Activated B cell treated with CpG ODN at 0.5 μM for 24 hours (primary cell): ENCODE measurements at regions not wholly inside any gene's neighbourhood (a gene's known extent, or its start where the extent isn't known, plus 50 kb on each side); places are given as distances from the start of the nearest gene placed in this dataset.

ENCODE experiments used
- ATAC-seq: fragments of 200-7000 bp; cut with Tn5 transposase; one replicate; pipeline ENCODE4 v1.10.0; 2021; ENCODE audit warnings: low read depth, mild to moderate bottlenecking, moderate library complexity
- CTCF ChIA-PET: fragments of 350-600 bp; sonication (Branson Sonifier 250); formaldehyde crosslinking; loops from one replicate; lab custom pipeline; 2021; ENCODE audit warnings: antibody characterized with exemption; lab: Charles Lee
- POLR2A ChIA-PET: fragments of 350-600 bp; sonication (Branson Sonifier 250); formaldehyde crosslinking; loops from one replicate; lab custom pipeline; 2021; ENCODE audit warnings: antibody characterized with exemption; lab: Charles Lee
- DNase-seq: peaks from one replicate; pipeline ENCODE4 v3.0.0; 2022
- H3K27ac Mint-ChIP-seq: one replicate; pipeline ENCODE4 v1.8.0; 2020; ENCODE audit warnings: mixed read lengths
- H3K27me3 Mint-ChIP-seq: one replicate; pipeline ENCODE4 v1.8.0; 2021; ENCODE audit warnings: mixed read lengths
- H3K36me3 Mint-ChIP-seq: one replicate; pipeline ENCODE4 v1.8.0; 2021; ENCODE audit warnings: low read depth, mixed read lengths
- H3K4me1 Mint-ChIP-seq: one replicate; pipeline ENCODE4 v1.8.0; 2021; ENCODE audit warnings: mixed read lengths
- H3K4me3 Mint-ChIP-seq: one replicate; pipeline ENCODE4 v1.8.0; 2020; ENCODE audit warnings: mild to moderate bottlenecking, mixed read lengths
- H3K9me3 Mint-ChIP-seq: one replicate; pipeline ENCODE4 v1.8.0; 2020; ENCODE audit warnings: mixed read lengths
- CTCF ChIP-seq: fragments of 200-600 bp; IDR thresholded peaks from one replicate; pipeline ENCODE4 v1.8.0; 2022; ENCODE audit warnings: antibody characterized with exemption, mild to moderate bottlenecking
- intact Hi-C: fragments of 100-400 bp; cut with micrococcal nuclease; formaldehyde crosslinking; loops from one replicate; pipeline ENCODE4 v1.15.1; 2024

- Mint-ChIP-seq H3K27me3 (peaks cover 19% of the 10 kb centered on the region), H3K4me1 (no peaks in the 10 kb centered on the region), H3K36me3 (no peaks in the 10 kb centered on the region), H3K4me3 (no peak overlapping the region), H3K27ac (no peak overlapping the region), H3K9me3 (peaks cover 2% of the 10 kb centered on the region)
- DNase-seq (no peak), ATAC-seq (no peak)
- POLR2A ChIA-PET = no interaction called here
- CTCF ChIA-PET = no interaction called here
- intact Hi-C loops = no loop called here
- no peak for TF ChIP-seq CTCF
Measured at GRCh38 chr6:105628156-105628860, 225.4 kb upstream of the PREP start.

DNA sequence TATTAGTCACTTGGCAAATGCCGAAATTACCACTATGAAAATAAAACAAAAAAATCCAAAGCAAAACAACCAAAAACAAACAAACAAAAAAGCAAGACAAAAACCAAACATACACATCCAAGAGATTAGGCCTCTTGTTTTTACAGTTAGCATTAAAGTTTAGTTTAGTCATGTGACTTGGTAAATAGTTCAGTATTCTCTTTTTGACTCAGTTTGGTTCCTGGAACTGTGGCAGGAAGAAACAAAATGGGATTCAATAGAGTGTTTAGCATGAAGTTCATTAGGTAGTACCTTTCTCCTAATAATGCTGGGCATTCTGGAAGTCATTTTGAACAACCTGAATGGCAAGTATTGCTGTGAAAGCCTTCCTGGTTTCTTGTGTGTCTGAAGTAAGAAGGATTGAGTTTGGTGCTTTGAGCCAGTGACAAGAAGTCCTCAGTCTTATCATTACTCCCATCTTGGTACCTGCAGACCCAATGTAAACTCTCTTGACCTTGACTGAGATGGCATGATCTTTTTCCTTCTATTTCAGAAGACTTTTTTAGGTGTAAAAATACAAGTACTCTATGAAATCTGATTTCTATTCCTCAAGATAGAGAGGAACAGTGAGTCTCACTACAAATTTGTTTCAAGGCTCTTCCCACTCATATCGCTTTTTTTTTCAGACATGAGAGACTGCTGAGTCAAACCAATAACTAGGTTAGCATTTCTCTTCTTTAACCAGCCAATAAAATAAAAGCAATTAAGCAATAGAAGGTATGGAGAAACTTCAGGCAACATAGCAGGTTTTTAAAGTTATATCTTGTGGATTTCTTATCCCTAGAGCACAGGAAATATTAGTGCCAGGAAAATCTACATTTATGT, 223.6 kb upstream of the PREP start:
- ChIA-PET CTCF (no interaction called here), POLR2A (no interaction called here)
- DNase-seq (no peak), ATAC-seq (no peak)
- no peaks in the 10 kb centered on the region for H3K4me1 Mint-ChIP-seq
- intact Hi-C loops = no loop called here
- no peak overlapping the region for H3K27ac Mint-ChIP-seq
- peaks cover 19% of the 10 kb centered on the region for H3K27me3 Mint-ChIP-seq
- H3K4me3 Mint-ChIP-seq = no peak overlapping the region
- no peaks in the 10 kb centered on the region for H3K9me3 Mint-ChIP-seq
- no peaks in the 10 kb centered on the region for H3K36me3 Mint-ChIP-seq
- TF ChIP-seq CTCF = no peak

DNA sequence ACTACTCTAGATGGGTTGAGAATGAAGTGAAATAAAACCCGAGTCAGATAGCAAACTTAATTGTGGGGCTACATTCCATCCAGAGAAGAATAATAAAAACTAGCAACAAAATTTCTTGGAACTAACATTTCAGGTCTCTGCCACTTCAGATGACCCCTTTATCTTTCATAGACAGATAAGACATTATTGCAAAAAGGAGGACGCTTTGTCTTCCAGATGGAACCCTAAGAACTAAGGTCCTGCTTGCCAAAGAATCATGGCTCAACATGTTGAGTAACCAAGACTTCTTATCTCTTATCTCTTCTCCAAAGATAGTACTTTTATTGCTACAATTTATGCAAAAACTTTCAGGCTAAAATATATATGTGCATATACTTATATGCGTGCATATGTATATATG, 221.1 kb upstream of the PREP start:
- no peak for TF ChIP-seq CTCF
- H3K36me3 Mint-ChIP-seq = no peaks in the 10 kb centered on the region
- H3K4me3 Mint-ChIP-seq = no peak overlapping the region
- no peak for ATAC-seq
- POLR2A ChIA-PET = no interaction called here
- no peaks in the 10 kb centered on the region for H3K9me3 Mint-ChIP-seq
- intact Hi-C loops = no loop called here
- no peak overlapping the region for H3K27ac Mint-ChIP-seq
- no peaks in the 10 kb centered on the region for H3K4me1 Mint-ChIP-seq
- CTCF ChIA-PET = no interaction called here
- H3K27me3 Mint-ChIP-seq = peaks cover 16% of the 10 kb centered on the region
- DNase-seq = no peak

DNA sequence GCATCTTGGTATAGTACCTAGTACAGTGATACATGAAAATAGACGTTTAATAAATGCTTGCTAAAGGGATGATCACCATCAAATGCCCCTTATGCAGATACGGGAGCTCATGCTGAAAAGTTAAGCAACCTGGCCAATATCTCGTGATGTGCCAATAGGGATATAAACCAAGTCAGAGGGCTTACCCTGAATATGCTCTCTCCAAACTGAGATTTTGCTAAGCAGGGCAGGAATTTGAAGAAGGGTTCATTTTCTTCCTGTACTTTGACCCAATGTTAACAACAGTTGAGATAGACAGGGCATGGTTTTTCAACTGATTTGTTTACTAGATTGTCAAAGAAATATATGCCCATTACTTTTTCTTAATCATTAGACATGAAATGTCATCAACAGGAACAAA, 219.3 kb upstream of the PREP start:
- intact Hi-C loops = no loop called here
- ATAC-seq (no peak), DNase-seq (no peak)
- CTCF ChIA-PET = no interaction called here
- Mint-ChIP-seq H3K4me3 (no peak overlapping the region), H3K9me3 (no peaks in the 10 kb centered on the region), H3K27ac (no peak overlapping the region), H3K4me1 (no peaks in the 10 kb centered on the region), H3K36me3 (no peaks in the 10 kb centered on the region), H3K27me3 (peaks cover 13% of the 10 kb centered on the region)
- POLR2A ChIA-PET = no interaction called here
- no peak for TF ChIP-seq CTCF

DNA sequence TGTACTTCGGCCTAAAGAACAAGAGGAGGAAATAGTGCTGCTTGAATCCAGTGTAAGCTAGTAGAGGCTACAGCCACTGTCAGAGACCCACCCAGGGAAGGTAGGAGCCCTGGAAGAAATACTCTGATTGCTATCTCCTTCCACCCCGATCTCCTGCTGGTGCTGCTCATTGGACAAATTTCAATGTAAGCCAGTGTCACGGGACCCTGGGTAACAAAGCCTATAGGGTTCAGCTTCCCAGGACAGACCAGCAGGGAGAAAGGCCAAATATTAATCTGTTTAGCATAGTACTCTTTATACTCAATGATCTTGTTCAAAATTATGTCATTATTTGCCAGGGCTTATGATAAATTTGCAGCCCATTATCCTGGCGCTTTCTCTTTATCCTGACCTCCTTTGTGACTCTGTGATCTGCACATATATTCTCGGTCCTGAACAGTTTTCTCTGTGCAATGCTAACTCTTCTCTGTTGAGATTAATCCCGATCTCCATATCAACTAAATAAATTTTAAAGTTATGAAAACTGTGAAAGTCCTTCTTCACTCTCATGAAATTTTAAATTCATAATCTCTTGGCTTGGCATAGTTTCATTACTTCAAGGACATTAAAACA, 218.8 kb upstream of the PREP start:
- ChIA-PET POLR2A (no interaction called here), CTCF (no interaction called here)
- no peaks in the 10 kb centered on the region for H3K9me3 Mint-ChIP-seq
- no peaks in the 10 kb centered on the region for H3K4me1 Mint-ChIP-seq
- DNase-seq (no peak), ATAC-seq (no peak)
- H3K4me3 Mint-ChIP-seq = no peak overlapping the region
- H3K36me3 Mint-ChIP-seq = no peaks in the 10 kb centered on the region
- H3K27me3 Mint-ChIP-seq = peaks cover 13% of the 10 kb centered on the region
- TF ChIP-seq CTCF = no peak
- H3K27ac Mint-ChIP-seq = no peak overlapping the region
- intact Hi-C loops = no loop called here
